Testis (tissue), 2 donors: ENCODE measurements at regions not wholly inside any gene's neighbourhood (a gene's known extent, or its start where the extent isn't known, plus 50 kb on each side); places are given as distances from the start of the nearest gene placed in this dataset.

ENCODE experiments used
- DNase-seq: peaks from one replicate; pipeline ENCODE4 v3.0.0-alpha.2; 2019
- H3K27ac ChIP-seq, 2 donors: fragments of 200-600 bp; sonication (generic); one replicate each; pipeline ENCODE4 v1.5.1; 2019
- H3K27me3 ChIP-seq: fragments of 200-600 bp; sonication (generic); one replicate; pipeline ENCODE4 v1.5.1; 2019
- H3K36me3 ChIP-seq: fragments of 200-600 bp; sonication (generic); one replicate; pipeline ENCODE4 v1.5.1; 2017; ENCODE audit warnings: low read depth; ENCODE audit errors: missing control alignments
- H3K4me1 ChIP-seq: fragments of 200-600 bp; sonication (generic); one replicate; pipeline ENCODE4 v1.5.1; 2019
- H3K4me3 ChIP-seq, 2 donors: fragments of 200-600 bp; sonication (generic); one replicate each; pipeline ENCODE4 v1.5.1; 2017 to 2019
- H3K9me3 ChIP-seq: fragments of 200-600 bp; sonication (generic); one replicate; pipeline ENCODE4 v1.5.1; 2017
- CTCF ChIP-seq, 3 experiments: fragments of 450-650 bp in 2 of 3; fragments of 200-600 bp in 1 of 3; sonication (generic) in 1 of 3; IDR thresholded peaks; one replicate each; pipeline ENCODE4 v1.5.1; 2016 to 2019; ENCODE audit warnings: antibody characterized with exemption in 3 of 3, mild to moderate bottlenecking in 2 of 3, moderate library complexity in 1 of 3
- POLR2A ChIP-seq: fragments of 450-650 bp; IDR thresholded peaks from one replicate; pipeline ENCODE4 v1.6.1; 2017; ENCODE audit warnings: antibody characterized with exemption, mild to moderate bottlenecking, moderate library complexity
- WGBS, 2 donors: methylation state at CpG; one replicate each; pipeline ENCODE4 v1.1.5; 2018; 5-methylcytosine and 5-hydroxymethylcytosine counted together
- intact Hi-C: fragments of 100-400 bp; cut with DNase I; formaldehyde crosslinking; loops from one replicate; pipeline ENCODE4 v1.15.1; 2023; ENCODE audit warnings: low total_unique reads

- H3K4me1 ChIP-seq: no peaks in the 10 kb centered on the region
- TF ChIP-seq POLR2A (no peak), CTCF (IDR thresholded peaks at IDR 0.05) (no peak)
- H3K36me3 ChIP-seq: no peaks in the 10 kb centered on the region
- H3K9me3 ChIP-seq: no peaks in the 10 kb centered on the region
- no peaks in the 10 kb centered on the region for H3K27me3 ChIP-seq
- intact Hi-C loops: no loop called here
- H3K4me3 ChIP-seq: no peak overlapping the region
- WGBS, 2 donors: 25 to 80% methylated on average over 1 to 3 of the region's 3 CpGs
- H3K27ac ChIP-seq: no peak overlapping the region
- no peak for DNase-seq
Observed at GRCh38 chr20:18922251-18922650, 108.7 kb downstream of the SCP2D1 start.

GRCh38 chr20:18922898-18923297 is 109.3 kb downstream of the SCP2D1 start:
- Histone ChIP-seq H3K27me3 (no peaks in the 10 kb centered on the region), H3K36me3 (no peaks in the 10 kb centered on the region), H3K9me3 (no peaks in the 10 kb centered on the region), H3K27ac (no peak overlapping the region), H3K4me1 (no peaks in the 10 kb centered on the region), H3K4me3 (no peak overlapping the region)
- WGBS, 2 donors: 84 to 94% methylated on average over 2 of the region's 2 CpGs
- no peak for DNase-seq
- intact Hi-C loops: no loop called here
- no peak for TF ChIP-seq CTCF (IDR thresholded peaks at IDR 0.05)
- no peak for TF ChIP-seq POLR2A

GRCh38 chr20:18926965-18927364 is 113.4 kb downstream of the SCP2D1 start:
- H3K27ac ChIP-seq: no peak overlapping the region
- H3K27me3 ChIP-seq: no peaks in the 10 kb centered on the region
- H3K4me3 ChIP-seq: no peak overlapping the region
- H3K36me3 ChIP-seq: no peaks in the 10 kb centered on the region
- H3K9me3 ChIP-seq: no peaks in the 10 kb centered on the region
- H3K4me1 ChIP-seq: no peaks in the 10 kb centered on the region
- TF ChIP-seq POLR2A: no peak
- no peak for TF ChIP-seq CTCF (IDR thresholded peaks at IDR 0.05)
- intact Hi-C loops: no loop called here
- no peak for DNase-seq

GRCh38 chr20:18928626-18929025 is 115.0 kb downstream of the SCP2D1 start:
- Histone ChIP-seq H3K36me3 (no peaks in the 10 kb centered on the region), H3K4me1 (no peaks in the 10 kb centered on the region), H3K27ac (no peak overlapping the region), H3K27me3 (no peaks in the 10 kb centered on the region), H3K9me3 (no peaks in the 10 kb centered on the region), H3K4me3 (no peak overlapping the region)
- TF ChIP-seq CTCF (IDR thresholded peaks at IDR 0.05) (no peak), POLR2A (no peak)
- DNase-seq: no peak
- intact Hi-C loops: no loop called here

GRCh38 chr20:18929800-18930199 is 116.2 kb downstream of the SCP2D1 start:
- Histone ChIP-seq H3K27ac (no peak overlapping the region), H3K36me3 (no peaks in the 10 kb centered on the region), H3K27me3 (no peaks in the 10 kb centered on the region), H3K4me3 (no peak overlapping the region), H3K9me3 (no peaks in the 10 kb centered on the region), H3K4me1 (no peaks in the 10 kb centered on the region)
- intact Hi-C loops: no loop called here
- 82 to 91% methylated on average over 1 of the region's 1 CpG for WGBS, 2 donors
- DNase-seq: no peak
- no peak for TF ChIP-seq CTCF (IDR thresholded peaks at IDR 0.05)
- no peak for TF ChIP-seq POLR2A
